CD4-positive, alpha-beta T cell treated with Interleukin-12 subunit alpha and Interleukin-12 subunit beta, for 1 hour (primary cell): ENCODE measurements at regions not wholly inside any gene's neighbourhood (a gene's known extent, or its start where the extent isn't known, plus 50 kb on each side); places are given as distances from the start of the nearest gene placed in this dataset.
"Not testable (repeated sequence)": the region's sequence is repeated elsewhere in the genome, so short reads cannot be mapped to it uniquely, and the experiment has no call there.

Source experiments
- DNase-seq: peaks from one replicate; pipeline ENCODE4 v3.0.0-alpha.2; 2020

GRCh38 chr9:16057541-16057940 lies 504.7 kb downstream of the CCDC171 start:
- DNase-seq = no peak

GRCh38 chr9:16058131-16058549 lies 505.3 kb downstream of the CCDC171 start:
- DNase-seq = no peak

- no peak for DNase-seq
Observed at GRCh38 chr9:16060436-16061129, 507.7 kb downstream of the CCDC171 start.

GRCh38 chr9:16062542-16063240 lies 509.8 kb downstream of the CCDC171 start:
- no peak for DNase-seq

- no peak for DNase-seq
Observed at GRCh38 chr9:16063241-16063591, 510.4 kb downstream of the CCDC171 start.

GRCh38 chr9:16064771-16065170 lies 511.9 kb downstream of the CCDC171 start:
- no peak for DNase-seq

GRCh38 chr9:16066201-16066600 lies 513.4 kb downstream of the CCDC171 start:
- DNase-seq = not testable (repeated sequence)

- DNase-seq = no peak
Observed at GRCh38 chr9:16068476-16068875, 515.6 kb downstream of the CCDC171 start.

GRCh38 chr9:16069249-16069648 lies 516.4 kb downstream of the CCDC171 start:
- no peak for DNase-seq

- no peak for DNase-seq
Observed at GRCh38 chr9:16069671-16070454, 517.0 kb downstream of the CCDC171 start.

- no peak for DNase-seq
Observed at GRCh38 chr9:16070455-16071145, 517.8 kb downstream of the CCDC171 start.

GRCh38 chr9:16071400-16071799 lies 518.6 kb downstream of the CCDC171 start:
- DNase-seq = no peak

- DNase-seq = no peak
Observed at GRCh38 chr9:16074963-16075362, 522.1 kb downstream of the CCDC171 start.

GRCh38 chr9:16075696-16076095 lies 522.9 kb downstream of the CCDC171 start:
- no peak for DNase-seq

GRCh38 chr9:16076511-16076910 lies 523.7 kb downstream of the CCDC171 start:
- DNase-seq = no peak

GRCh38 chr9:16082796-16083195 lies 530.0 kb downstream of the CCDC171 start:
- DNase-seq = no peak

- DNase-seq = no peak
Observed at GRCh38 chr9:16085167-16085726, 532.4 kb downstream of the CCDC171 start.

GRCh38 chr9:16090907-16091629 lies 538.2 kb downstream of the CCDC171 start:
- no peak for DNase-seq

- DNase-seq = no peak
Observed at GRCh38 chr9:16092142-16093091, 539.6 kb downstream of the CCDC171 start.

GRCh38 chr9:16098306-16098705 lies 545.5 kb downstream of the CCDC171 start:
- no peak for DNase-seq
